ENCODE measurements at regions not wholly inside any gene's neighbourhood (a gene's known extent, or its start where the extent isn't known, plus 50 kb on each side); places are given as distances from the start of the nearest gene placed in this dataset.

DNA sequence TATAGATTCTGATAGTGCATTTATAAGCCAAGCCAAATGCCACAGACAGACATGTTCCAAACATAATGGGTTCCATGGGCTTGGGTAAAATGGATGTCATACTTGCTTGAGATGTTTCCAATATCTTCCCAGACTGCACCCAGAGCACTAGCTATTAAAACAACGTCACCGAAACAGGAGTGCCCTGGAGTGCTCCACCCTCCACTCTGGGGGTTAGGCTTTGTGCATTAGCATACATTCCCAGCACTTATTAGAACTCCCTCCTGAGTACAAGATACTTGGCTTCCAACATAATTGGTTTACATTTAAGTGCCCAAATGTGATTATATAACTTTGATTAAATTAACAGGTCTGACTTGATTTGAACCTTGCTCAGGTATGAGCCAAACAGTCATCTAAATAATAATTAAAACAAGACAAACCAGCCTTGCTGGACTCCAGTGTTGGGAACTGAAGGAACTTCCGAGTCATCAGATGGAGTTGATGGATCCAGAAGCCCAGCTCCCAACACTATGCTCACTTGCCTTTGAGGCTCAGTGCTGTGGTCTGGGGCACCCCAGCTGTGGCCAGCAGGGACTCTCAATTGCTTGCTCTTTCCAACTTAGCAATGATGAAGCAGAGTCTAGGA is 60.5 kb upstream of the LGALSL start:
- TF ChIP-seq POLR2AphosphoS5 (IDR thresholded peaks at IDR 0.05; ENCODE audit: borderline replicate concordance, low read depth, low read length) (no peak), EZH2 (IDR thresholded peaks at IDR 0.05) (no peak)
